Mucosa of descending colon (tissue), 3 donors: ENCODE measurements at regions not wholly inside any gene's neighbourhood (a gene's known extent, or its start where the extent isn't known, plus 50 kb on each side); places are given as distances from the start of the nearest gene placed in this dataset.

ENCODE experiments used
- ATAC-seq: fragments of 200-7000 bp; cut with Tn5 transposase; one replicate; pipeline ENCODE4 v1.9.1; 2020; ENCODE audit warnings: mild to moderate bottlenecking, moderate library complexity
- DNase-seq, 3 donors: peaks; one replicate each; pipeline ENCODE4 v3.0.0-alpha.2; 2020
- H3K36me3 ChIP-seq: fragments of 200-600 bp; one replicate; pipeline ENCODE4 v1.8.0; 2021; ENCODE audit warnings: low read depth, mild to moderate bottlenecking
- H3K4me1 ChIP-seq: fragments of 200-600 bp; one replicate; pipeline ENCODE4 v1.8.0; 2021; ENCODE audit warnings: low read depth, mild to moderate bottlenecking
- H3K4me3 ChIP-seq: fragments of 200-600 bp; one replicate; pipeline ENCODE4 v1.8.0; 2021; ENCODE audit warnings: mild to moderate bottlenecking
- H3K9me3 ChIP-seq: fragments of 200-600 bp; one replicate; pipeline ENCODE4 v1.8.0; 2021; ENCODE audit warnings: mild to moderate bottlenecking
- intact Hi-C, 2 donors: fragments of 100-400 bp; cut with DNase I in 1 of 2; cut with micrococcal nuclease in 1 of 2; formaldehyde crosslinking; loops; one replicate each; pipeline versions ENCODE4 v1.11.0 to v1.11.1; 2022; cut with DNase I, micrococcal nuclease
- TF ChIP-seq, protein P1 (sequence below): fragments of 200-600 bp; IDR thresholded peaks from one replicate; pipeline ENCODE4 v1.8.0; 2022; ENCODE audit warnings: antibody characterized with exemption, mild to moderate bottlenecking
- donor health status: DM: no; HTN: no; CAD: no; lungs with moderate emphysema.
- donor health status: DM: no; HTN: no; CAD: no.
- donor health status: DM: no; HTN: yes; CAD: no.

DNA sequence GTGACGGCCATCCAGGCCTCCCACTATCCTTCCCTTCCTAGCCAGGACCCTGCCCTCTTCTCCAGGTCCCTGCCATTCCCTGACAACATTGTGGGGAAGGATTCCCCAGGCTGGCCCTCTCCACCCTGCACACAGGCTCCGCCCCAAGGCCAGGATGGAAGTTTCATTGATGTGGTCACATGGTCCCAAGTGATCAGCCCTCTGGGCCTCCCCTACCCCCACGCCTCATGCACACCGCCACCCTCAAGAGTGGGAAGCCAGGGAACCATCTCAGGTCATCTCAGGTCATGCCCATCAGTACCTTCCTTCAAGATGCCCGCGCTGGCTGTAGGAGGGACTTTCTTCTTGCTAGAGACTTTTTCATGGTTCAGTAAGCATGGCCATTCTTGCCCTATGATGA, 514.8 kb upstream of the RAB6C start:
- no peak for ATAC-seq
- DNase-seq = no peak

DNA sequence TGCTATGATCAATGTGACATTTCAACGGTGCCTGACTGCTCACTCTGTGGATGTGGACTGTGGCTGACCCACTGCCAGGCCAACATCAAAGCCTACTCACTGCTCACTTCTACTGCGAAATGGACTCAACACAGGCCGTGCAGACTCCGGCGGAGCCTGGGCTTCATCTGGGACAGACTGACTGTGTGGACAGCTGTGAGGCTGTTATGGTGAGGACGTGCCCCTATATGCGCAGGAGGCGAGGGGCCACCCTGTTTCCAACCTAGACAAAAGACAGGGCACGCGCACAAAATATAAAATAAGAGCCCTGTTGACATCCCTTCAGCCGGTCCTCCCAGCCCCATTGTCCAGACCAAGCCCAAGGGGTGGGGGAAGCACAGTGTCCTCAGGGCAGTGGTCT, 514.4 kb upstream of the RAB6C start:
- TF ChIP-seq, protein P1, sequence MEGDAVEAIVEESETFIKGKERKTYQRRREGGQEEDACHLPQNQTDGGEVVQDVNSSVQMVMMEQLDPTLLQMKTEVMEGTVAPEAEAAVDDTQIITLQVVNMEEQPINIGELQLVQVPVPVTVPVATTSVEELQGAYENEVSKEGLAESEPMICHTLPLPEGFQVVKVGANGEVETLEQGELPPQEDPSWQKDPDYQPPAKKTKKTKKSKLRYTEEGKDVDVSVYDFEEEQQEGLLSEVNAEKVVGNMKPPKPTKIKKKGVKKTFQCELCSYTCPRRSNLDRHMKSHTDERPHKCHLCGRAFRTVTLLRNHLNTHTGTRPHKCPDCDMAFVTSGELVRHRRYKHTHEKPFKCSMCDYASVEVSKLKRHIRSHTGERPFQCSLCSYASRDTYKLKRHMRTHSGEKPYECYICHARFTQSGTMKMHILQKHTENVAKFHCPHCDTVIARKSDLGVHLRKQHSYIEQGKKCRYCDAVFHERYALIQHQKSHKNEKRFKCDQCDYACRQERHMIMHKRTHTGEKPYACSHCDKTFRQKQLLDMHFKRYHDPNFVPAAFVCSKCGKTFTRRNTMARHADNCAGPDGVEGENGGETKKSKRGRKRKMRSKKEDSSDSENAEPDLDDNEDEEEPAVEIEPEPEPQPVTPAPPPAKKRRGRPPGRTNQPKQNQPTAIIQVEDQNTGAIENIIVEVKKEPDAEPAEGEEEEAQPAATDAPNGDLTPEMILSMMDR = no peak
- DNase-seq (no peak), ATAC-seq (no peak)
- Histone ChIP-seq H3K9me3 (no peaks in the 10 kb centered on the region), H3K36me3 (no peaks in the 10 kb centered on the region), H3K4me3 (no peak overlapping the region), H3K4me1 (no peaks in the 10 kb centered on the region)
- intact Hi-C loops = no loop called here

More for the DNA sequence above, 514.8 kb upstream of the RAB6C start:
- Histone ChIP-seq H3K4me3 (no peak overlapping the region), H3K36me3 (no peaks in the 10 kb centered on the region), H3K9me3 (no peaks in the 10 kb centered on the region), H3K4me1 (no peaks in the 10 kb centered on the region)
- TF ChIP-seq, protein P1 = no peak
- intact Hi-C loops = no loop called here

DNA sequence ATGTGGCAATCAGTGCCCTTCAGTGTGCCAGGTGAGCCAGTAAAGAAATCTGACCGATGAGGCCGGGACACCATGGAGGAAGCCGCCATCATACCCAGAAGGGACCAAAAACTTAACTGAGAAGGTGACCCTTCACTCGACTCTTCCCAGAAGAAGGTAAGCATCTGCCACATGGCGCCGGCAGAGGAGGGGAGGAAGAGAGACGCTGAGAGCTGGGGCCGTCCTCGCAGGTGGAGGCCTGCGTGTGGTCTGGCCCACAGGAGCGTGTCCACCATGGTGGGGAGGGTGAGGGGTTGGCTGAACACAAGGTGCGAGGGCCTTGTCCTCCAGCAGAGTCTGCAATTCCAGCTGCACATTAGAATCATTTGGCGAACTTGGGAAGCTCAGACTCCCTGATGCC, 513.1 kb upstream of the RAB6C start:
- H3K36me3 ChIP-seq = no peaks in the 10 kb centered on the region
- H3K4me3 ChIP-seq = no peak overlapping the region
- TF ChIP-seq, protein P1 = no peak
- no peak for DNase-seq
- no peak for ATAC-seq
- H3K4me1 ChIP-seq = no peaks in the 10 kb centered on the region
- intact Hi-C loops = no loop called here
- no peaks in the 10 kb centered on the region for H3K9me3 ChIP-seq

DNA sequence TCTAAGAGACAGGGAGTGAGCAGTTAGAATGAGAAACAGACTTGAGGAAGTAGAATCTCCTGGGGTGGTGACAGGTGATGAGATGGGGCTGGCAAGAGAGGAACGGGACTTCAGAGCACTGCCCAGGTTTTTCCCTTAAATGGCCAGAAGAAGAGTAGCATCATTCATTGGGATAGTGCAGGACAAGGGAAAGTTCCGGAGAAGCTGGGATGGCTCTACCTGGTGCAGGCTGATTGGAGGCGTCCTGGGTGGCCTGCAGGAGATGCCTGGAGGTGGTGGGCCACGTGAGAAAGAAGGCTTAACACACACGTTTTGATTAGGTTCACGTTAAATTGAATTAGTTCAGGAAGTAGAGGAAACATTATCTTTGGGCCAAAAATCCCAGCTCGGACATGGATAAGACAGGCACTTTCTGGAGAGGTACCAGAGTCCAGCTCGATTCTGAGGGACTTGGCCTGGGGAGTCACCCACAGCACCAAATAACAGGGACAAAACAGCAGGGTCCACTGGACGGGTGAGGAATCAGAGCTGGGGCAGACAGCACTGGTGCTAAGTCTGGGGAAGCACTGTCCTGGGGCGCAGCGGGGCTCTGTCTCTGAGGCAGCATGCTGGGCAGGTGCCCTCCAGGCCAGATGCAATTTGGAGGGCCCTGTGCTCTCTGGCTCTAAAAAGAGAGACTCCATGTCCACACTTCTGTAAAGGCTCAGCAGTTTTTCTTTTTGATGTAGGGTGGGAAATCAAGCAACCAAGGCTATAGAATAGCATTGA, 512.3 kb upstream of the RAB6C start:
- H3K36me3 ChIP-seq = no peaks in the 10 kb centered on the region
- ATAC-seq = no peak
- H3K4me1 ChIP-seq = no peaks in the 10 kb centered on the region
- intact Hi-C loops = no loop called here
- TF ChIP-seq, protein P1 = no peak
- DNase-seq = no peak
- H3K9me3 ChIP-seq = no peaks in the 10 kb centered on the region
- H3K4me3 ChIP-seq = no peak overlapping the region

DNA sequence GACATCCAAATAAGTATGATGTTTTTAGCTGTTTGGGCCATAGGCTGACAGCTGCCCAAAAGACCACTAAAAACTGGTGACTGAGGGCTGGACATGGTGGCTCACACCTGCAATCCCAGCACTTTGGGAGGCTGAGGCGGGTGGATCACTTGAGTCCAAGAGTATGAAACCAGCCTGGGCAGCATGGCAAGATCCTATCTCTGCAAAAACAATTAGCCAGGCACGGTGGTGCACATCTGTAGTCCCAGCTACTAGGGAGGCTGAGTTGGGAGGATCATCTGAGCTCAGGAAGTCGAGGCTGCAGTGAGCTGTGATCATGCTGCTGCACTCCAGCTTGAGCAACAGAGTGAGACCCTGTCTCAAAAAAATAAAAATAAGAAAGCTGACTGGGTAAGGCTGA, 511.5 kb upstream of the RAB6C start:
- TF ChIP-seq, protein P1 = no peak
- DNase-seq (no peak), ATAC-seq (no peak)
- H3K9me3 ChIP-seq = no peaks in the 10 kb centered on the region
- intact Hi-C loops = no loop called here
- no peaks in the 10 kb centered on the region for H3K4me1 ChIP-seq
- H3K36me3 ChIP-seq = no peaks in the 10 kb centered on the region
- no peak overlapping the region for H3K4me3 ChIP-seq
